Endothelial cell of umbilical vein (primary cell): ENCODE measurements at regions not wholly inside any gene's neighbourhood (a gene's known extent, or its start where the extent isn't known, plus 50 kb on each side); places are given as distances from the start of the nearest gene placed in this dataset.

Experiments used
- BruUV-seq: library from RNA; stranded (reverse); fragments of 400-500 nt; replicated peaks from 2 replicates; lab custom pipeline; 2021; lab: Mats Ljungman, UMichigan
- CTCF ChIA-PET: fragments of 300-600, 350-600 bp; sonication (Branson Sonifier 250); formaldehyde crosslinking; loops from one replicate; lab custom pipeline; 2021; ENCODE audit warnings: antibody characterized with exemption, inconsistent platforms; lab: Charles Lee
- POLR2A ChIA-PET: fragments of 300-600, 350-600 bp; sonication (Branson Sonifier 250); formaldehyde crosslinking; loops from one replicate; lab custom pipeline; 2021; ENCODE audit warnings: antibody characterized with exemption, inconsistent platforms; lab: Charles Lee
- DNase-seq: peaks from one replicate; pipeline ENCODE4 v3.0.0-alpha.2; 2011; ENCODE audit warnings: low read depth, low spot score
- FAIRE-seq: peaks from 2 replicates; lab custom pipeline; 2011; peaks lifted over from hg19 to GRCh38; lab: Jason Lieb, UNC
- H2AFZ ChIP-seq: 2 replicates; pipeline ENCODE4 v1.6.0; 2012; ENCODE audit warnings: low read depth, low read length, control low read depth, inconsistent platforms
- H3K27ac ChIP-seq: 2 replicates; pipeline ENCODE4 v1.5.1; 2011; ENCODE audit warnings: low read depth, mild to moderate bottlenecking, control low read depth, low read length, moderate library complexity; ENCODE audit not compliant: insufficient read depth
- H3K27me3 ChIP-seq, 2 experiments: 2 replicates each; pipeline versions ENCODE4 v1.6.0 to v1.6.1; 2011; ENCODE audit warnings: low read length in 2 of 2, mixed read lengths in 1 of 2; ENCODE audit not compliant: control insufficient read depth in 2 of 2, insufficient read depth in 2 of 2
- H3K36me3 ChIP-seq, 2 experiments: 2 replicates in 1 of 2; 3 replicates in 1 of 2; pipeline ENCODE4 v1.5.1; 2011; ENCODE audit warnings: low read length in 2 of 2, mild to moderate bottlenecking in 1 of 2, moderate library complexity in 1 of 2; ENCODE audit not compliant: control insufficient read depth in 2 of 2, insufficient read depth in 2 of 2; ENCODE audit errors: extremely low read depth in 1 of 2
- H3K4me1 ChIP-seq: 3 replicates; pipeline ENCODE4 v1.5.1; 2011; ENCODE audit warnings: mild to moderate bottlenecking, low read length; ENCODE audit not compliant: control insufficient read depth, insufficient read depth; ENCODE audit errors: extremely low read depth
- H3K4me2 ChIP-seq: 2 replicates; pipeline ENCODE4 v1.6.1; 2011; ENCODE audit warnings: low read length, control low read depth, mixed read lengths; ENCODE audit not compliant: insufficient read depth
- H3K4me3 ChIP-seq, 3 experiments: fragments of 200-600 bp in 1 of 3; sonication (generic), shearing (Covaris generic) in 1 of 3; replicated peaks in 1 of 3; 2 replicates each; pipeline ENCODE4 v1.5.1; 2011 to 2016; ENCODE audit warnings: control low read depth in 3 of 3, low read length in 3 of 3, mild to moderate bottlenecking in 2 of 3, inconsistent platforms in 1 of 3, low read depth in 1 of 3, moderate library complexity in 1 of 3; ENCODE audit not compliant: insufficient read depth in 1 of 3
- H3K79me2 ChIP-seq: 2 replicates; pipeline ENCODE4 v1.6.0; 2012; ENCODE audit warnings: low read length, inconsistent platforms; ENCODE audit not compliant: control insufficient read depth, insufficient read depth
- H3K9ac ChIP-seq: replicated peaks from 2 replicates; pipeline ENCODE3; 2011; ENCODE audit warnings: low read length, control low read depth; ENCODE audit not compliant: insufficient read depth; ENCODE audit errors: extremely low read depth
- H3K9me1 ChIP-seq: replicated peaks from 3 replicates; pipeline ENCODE4 v1.6.0; 2011; ENCODE audit warnings: mild to moderate bottlenecking, low read length; ENCODE audit not compliant: control insufficient read depth, insufficient read depth; ENCODE audit errors: extremely low read depth
- H3K9me3 ChIP-seq: replicated peaks from 2 replicates; pipeline ENCODE4 v1.5.1; 2012; ENCODE audit warnings: low read length, inconsistent platforms; ENCODE audit not compliant: control insufficient read depth, insufficient read depth
- H4K20me1 ChIP-seq: replicated peaks from 2 replicates; pipeline ENCODE3; 2011; ENCODE audit warnings: mild to moderate bottlenecking, low read length; ENCODE audit not compliant: control insufficient read depth, insufficient read depth; ENCODE audit errors: extremely low read depth
- CTCF ChIP-seq, 2 donors: IDR thresholded peaks; 1 replicate in 1 of 2; 2 replicates in 1 of 2; pipeline ENCODE4 v1.5.1; 2011; ENCODE audit warnings: low read length in 2 of 2, mild to moderate bottlenecking in 2 of 2, moderate library complexity in 2 of 2, control low read depth in 1 of 2, inconsistent platforms in 1 of 2, low read depth in 1 of 2; ENCODE audit not compliant: insufficient read depth in 1 of 2; ENCODE audit errors: extremely low read depth in 1 of 2
- EZH2 ChIP-seq: IDR thresholded peaks from 2 replicates; pipeline ENCODE4 v1.6.1; 2012; ENCODE audit warnings: borderline replicate concordance, low read depth, mild to moderate bottlenecking, moderate library complexity, low read length, inconsistent platforms; ENCODE audit not compliant: severe bottlenecking
- FOS ChIP-seq: IDR thresholded peaks from 2 replicates; pipeline ENCODE4 v1.6.1; 2011; ENCODE audit warnings: mild to moderate bottlenecking, low read length, moderate library complexity, borderline replicate concordance; ENCODE audit not compliant: insufficient read depth
- GATA2 ChIP-seq: IDR thresholded peaks from 2 replicates; pipeline ENCODE4 v1.7.0; 2011; ENCODE audit warnings: low read depth, mild to moderate bottlenecking, moderate library complexity, mixed read lengths, low read length; ENCODE audit not compliant: insufficient read length, insufficient read depth
- JUN ChIP-seq: IDR thresholded peaks from 2 replicates; pipeline ENCODE4 v1.6.1; 2011; ENCODE audit warnings: borderline replicate concordance, low read depth; ENCODE audit not compliant: insufficient read length, insufficient read depth
- MAX ChIP-seq: IDR thresholded peaks from 2 replicates; pipeline ENCODE4 v1.6.1; 2011; ENCODE audit not compliant: insufficient read depth, insufficient read length
- MYC ChIP-seq: IDR thresholded peaks from one replicate; pipeline ENCODE4 v1.6.1; 2011; ENCODE audit warnings: mild to moderate bottlenecking, low read depth, low read length
- POLR2A ChIP-seq: IDR thresholded peaks from 2 replicates; pipeline ENCODE4 v1.6.1; 2012; ENCODE audit warnings: low read depth, mild to moderate bottlenecking, control low read depth, low read length
- POLR2AphosphoS5 ChIP-seq: IDR thresholded peaks from 2 replicates; pipeline ENCODE4 v1.6.1; 2012; ENCODE audit warnings: low read depth, mild to moderate bottlenecking, control low read depth, low read length, moderate library complexity; ENCODE audit not compliant: insufficient read depth
- dilution Hi-C: fragments of 300-500 bp; cut with MboI; formaldehyde crosslinking; loops from one replicate; pipeline ENCODE4 v1.15.0; 2019; ENCODE audit warnings: low sequenced_read_pairs; ENCODE audit not compliant: extremely low pct_ligation_motif_present
- intact Hi-C: fragments of 100-400 bp; cut with micrococcal nuclease; formaldehyde crosslinking; loops from one replicate; pipeline ENCODE4 v1.10.0; 2022

- Histone ChIP-seq H3K27me3 (no peaks in the 10 kb centered on the region), H2AFZ (no peak overlapping the region), H3K79me2 (no peaks in the 10 kb centered on the region), H4K20me1 (no peaks in the 10 kb centered on the region), H3K4me3 (no peak overlapping the region), H3K4me2 (no peak overlapping the region), H3K9me3 (no peaks in the 10 kb centered on the region), H3K27ac (no peak overlapping the region), H3K9me1 (no peaks in the 10 kb centered on the region), H3K36me3 (no peaks in the 10 kb centered on the region), H3K4me1 (no peaks in the 10 kb centered on the region), H3K9ac (no peak overlapping the region)
- dilution Hi-C loops: no loop called here
- POLR2A ChIA-PET: no interaction called here
- CTCF ChIA-PET: no interaction called here
- FAIRE-seq (no peak), DNase-seq (no peak)
- no peak for TF ChIP-seq FOS
- no peak for TF ChIP-seq EZH2
- no peak for TF ChIP-seq POLR2AphosphoS5
- TF ChIP-seq POLR2A: no peak
- TF ChIP-seq JUN: no peak
- TF ChIP-seq CTCF (IDR thresholded peaks at IDR 0.05; ENCODE audit: extremely low read depth in 1 of 2, insufficient read depth in 1 of 2, low read depth in 1 of 2, low read length in 2 of 2): no peak
- TF ChIP-seq MYC: no peak
- no peak for TF ChIP-seq MAX
- no peak for TF ChIP-seq GATA2
- intact Hi-C loops: no loop called here
- BruUV-seq: no TSS peak
Measured at GRCh38 chr2:118569876-118570535, 277.4 kb downstream of the EN1 start.
